Suprapubic skin (tissue), 4 donors: ENCODE measurements at regions not wholly inside any gene's neighbourhood (a gene's known extent, or its start where the extent isn't known, plus 50 kb on each side); places are given as distances from the start of the nearest gene placed in this dataset.

Experiments used
- CTCF ChIP-seq, 2 donors: fragments of 200-600 bp in 1 of 2; fragments of 450-650 bp in 1 of 2; sonication (generic) in 1 of 2; IDR thresholded peaks; one replicate each; pipeline ENCODE4 v1.5.1; 2016 to 2019; ENCODE audit warnings: antibody characterized with exemption in 2 of 2, mild to moderate bottlenecking in 1 of 2, moderate library complexity in 1 of 2
- POLR2A ChIP-seq, 2 donors: fragments of 450-650 bp; IDR thresholded peaks; one replicate each; pipeline ENCODE4 v1.6.1; 2017; ENCODE audit warnings: antibody characterized with exemption in 2 of 2, mild to moderate bottlenecking in 2 of 2, moderate library complexity in 2 of 2
- POLR2AphosphoS5 ChIP-seq, 3 donors: sonication (generic); formaldehyde crosslinking; IDR thresholded peaks; one replicate each; pipeline ENCODE4 v1.6.1; 2017; ENCODE audit warnings: antibody characterized with exemption in 3 of 3

DNA sequence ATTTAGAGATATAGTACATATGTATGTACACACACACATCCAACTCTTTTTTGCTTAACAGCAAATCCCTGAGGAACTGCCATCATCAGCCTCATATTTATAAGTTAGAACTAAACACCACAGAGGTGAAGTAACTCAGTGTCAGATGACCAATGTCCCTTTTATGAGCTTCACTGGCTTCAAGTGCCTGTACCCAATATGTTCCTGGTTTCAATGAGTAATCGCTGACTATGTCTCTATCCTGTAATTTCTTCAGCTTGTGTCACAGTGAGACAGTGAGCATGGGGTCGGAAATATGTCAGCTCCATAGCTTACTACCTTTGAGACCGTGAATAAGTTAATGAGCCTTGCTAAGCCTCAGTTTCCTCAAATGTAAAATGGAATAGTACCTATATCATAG lies 136.2 kb upstream of the RASGEF1B start:
- TF ChIP-seq CTCF (IDR thresholded peaks at IDR 0.05) (no peak), POLR2A (IDR thresholded peaks at IDR 0.05) (no peak), POLR2AphosphoS5 (IDR thresholded peaks at IDR 0.05) (no peak)
